ENCODE measurements at regions not wholly inside any gene's neighbourhood (a gene's known extent, or its start where the extent isn't known, plus 50 kb on each side); places are given as distances from the start of the nearest gene placed in this dataset.
"Not testable (repeated sequence)": the region's sequence is repeated elsewhere in the genome, so short reads cannot be mapped to it uniquely, and the experiment has no call there.

DNA sequence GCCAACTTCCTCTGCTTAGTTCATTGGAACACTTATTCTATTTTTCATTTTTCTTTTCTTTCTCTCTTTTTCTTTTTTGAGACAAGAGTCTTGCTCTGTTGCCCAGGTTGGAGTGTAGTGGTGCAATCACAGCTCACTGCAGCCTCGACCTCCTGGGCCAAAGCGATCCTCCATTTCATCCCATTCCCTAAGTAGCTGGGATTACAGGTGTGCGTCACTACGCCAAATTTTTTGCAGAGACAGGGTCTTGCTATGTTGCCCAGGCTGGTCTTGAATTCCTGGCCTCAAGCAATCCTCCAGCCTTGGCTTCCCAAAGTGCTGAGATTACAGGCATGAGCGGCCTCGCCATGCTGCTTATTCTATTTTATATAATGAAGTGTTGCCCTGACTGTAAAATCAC is 336.4 kb upstream of the TNRC6C start:
- DNase-seq, result not testable (repeated sequence)

DNA sequence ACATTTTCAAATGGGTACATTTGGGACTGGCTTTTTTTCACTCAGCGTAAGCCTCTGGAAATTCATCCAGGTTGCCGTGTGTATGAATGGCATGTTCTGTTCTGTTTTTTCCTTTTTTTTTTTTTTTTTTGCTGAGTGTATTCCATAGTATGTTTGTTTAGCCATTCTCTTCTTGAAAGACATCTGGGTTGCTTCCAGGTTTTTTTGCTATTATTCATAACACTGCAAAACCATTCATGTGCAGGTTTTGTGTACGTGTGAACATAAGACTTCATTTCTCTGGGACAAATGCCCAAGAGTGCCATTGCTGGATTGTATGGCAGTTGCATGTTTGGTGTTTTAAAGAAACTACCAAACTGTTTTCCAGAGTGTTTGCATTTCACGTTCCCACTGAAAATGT is 335.9 kb upstream of the TNRC6C start:
- DNase-seq, result no peak

- not testable (repeated sequence) for DNase-seq
Observed at GRCh38 chr17:77623321-77623720, 335.2 kb upstream of the TNRC6C start.

DNA sequence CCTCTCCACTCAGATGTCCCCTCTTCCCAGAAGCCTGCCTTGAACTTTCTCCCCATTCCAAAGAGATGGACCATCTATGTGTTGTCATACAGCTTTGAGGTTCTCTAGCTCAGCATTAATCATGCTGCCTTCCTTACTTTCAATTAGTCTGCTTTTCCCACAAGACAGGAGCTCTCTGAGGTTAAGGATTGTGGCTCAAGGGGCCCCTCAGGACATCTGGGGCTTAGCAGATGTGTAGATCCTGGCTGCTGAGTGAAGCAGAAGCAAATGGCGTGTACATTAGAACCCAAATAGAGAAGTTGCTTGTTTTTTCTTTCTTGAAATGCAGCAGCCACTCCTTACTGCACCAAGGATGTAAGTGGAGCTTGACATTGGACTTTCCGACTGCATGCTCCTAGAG is 330.5 kb upstream of the TNRC6C start:
- DNase-seq, result no peak

DNA sequence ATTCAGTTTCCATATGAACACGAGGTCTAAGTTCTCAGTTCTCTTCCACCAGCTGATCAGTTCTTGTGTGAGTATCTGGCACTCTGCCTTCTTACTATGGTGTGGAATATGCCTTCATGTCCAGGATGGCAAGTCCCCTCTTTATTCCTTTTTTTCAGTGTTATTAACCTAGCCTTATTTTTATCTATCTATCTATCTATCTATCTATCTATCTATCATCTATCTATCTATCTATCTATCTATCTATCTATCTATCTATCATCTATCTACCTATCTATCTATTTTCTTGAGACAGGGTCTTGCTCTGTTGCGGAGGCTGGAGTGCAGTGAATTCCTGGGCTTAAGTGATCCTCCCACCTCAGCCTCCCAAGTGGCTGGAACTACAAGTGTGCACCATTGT is 329.2 kb upstream of the TNRC6C start:
- not testable (repeated sequence) for DNase-seq

DNA sequence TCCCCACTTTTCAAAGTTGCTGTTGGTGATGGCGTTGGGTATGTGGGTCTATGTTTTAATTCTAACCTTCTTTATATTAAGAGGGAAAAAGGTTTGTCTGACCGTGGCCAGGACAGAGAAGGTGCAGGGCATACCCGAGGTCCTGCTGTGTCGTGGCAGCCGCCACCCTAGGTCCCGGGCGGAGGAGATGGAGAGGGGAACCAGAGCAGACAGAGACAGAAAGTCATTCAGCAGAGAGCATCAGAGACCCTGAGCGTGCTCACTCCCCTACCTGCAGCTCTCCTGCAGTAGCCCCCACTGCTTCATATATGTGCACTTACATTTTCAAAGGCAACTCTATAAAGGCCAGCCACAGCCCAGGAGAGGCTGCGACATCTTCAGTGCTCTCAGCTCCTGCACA is 327.2 kb upstream of the TNRC6C start:
- DNase-seq, result no peak

DNA sequence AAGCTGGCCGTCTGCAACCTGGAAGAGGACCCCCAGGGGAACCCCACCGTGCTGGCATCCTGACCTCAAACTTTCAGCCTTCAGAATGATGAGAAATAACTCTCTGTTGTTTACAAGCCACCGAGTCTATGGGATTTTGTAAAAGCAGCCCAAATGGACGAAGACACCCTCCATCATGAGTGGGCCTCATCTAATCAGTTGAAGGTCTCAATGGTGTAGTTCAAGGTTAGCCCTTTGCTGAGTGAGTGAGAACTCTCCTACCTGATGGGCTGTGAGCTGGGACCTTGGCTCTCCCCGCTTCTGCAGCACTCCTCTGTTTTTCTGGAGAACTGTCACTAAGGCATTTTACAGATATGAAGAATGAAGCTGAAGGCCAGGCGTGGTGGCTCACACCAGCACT is 325.9 kb upstream of the TNRC6C start:
- no peak for DNase-seq

GRCh38 chr17:77634710-77635109 is 323.8 kb upstream of the TNRC6C start:
- DNase-seq, result no peak

GRCh38 chr17:77635176-77635575 is 323.3 kb upstream of the TNRC6C start:
- no peak for DNase-seq

DNA sequence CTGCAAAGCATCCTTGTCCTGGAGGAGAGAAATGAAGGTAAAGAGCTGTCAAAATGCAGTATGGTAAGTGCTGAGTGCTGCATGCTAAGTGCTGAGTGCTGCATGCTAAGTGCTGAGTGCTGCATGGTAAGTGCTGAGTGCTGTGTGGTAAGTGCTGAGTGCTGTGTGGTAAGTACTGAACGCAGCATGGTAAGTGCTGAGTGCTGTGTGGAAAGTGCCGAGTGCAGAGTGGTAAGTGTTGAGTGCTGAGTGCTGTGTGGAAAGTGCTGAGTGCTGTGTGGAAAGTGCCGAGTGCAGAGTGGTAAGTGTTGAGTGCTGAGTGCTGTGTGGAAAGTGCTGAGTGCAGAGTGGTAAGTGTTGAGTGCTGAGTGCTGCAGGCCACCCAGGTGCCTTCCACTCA is 322.7 kb upstream of the TNRC6C start:
- DNase-seq, result not testable (repeated sequence)

GRCh38 chr17:77636835-77637817 is 321.4 kb upstream of the TNRC6C start:
- no peak for DNase-seq

GRCh38 chr17:77637818-77638575 is 320.5 kb upstream of the TNRC6C start:
- DNase-seq, result no peak

DNA sequence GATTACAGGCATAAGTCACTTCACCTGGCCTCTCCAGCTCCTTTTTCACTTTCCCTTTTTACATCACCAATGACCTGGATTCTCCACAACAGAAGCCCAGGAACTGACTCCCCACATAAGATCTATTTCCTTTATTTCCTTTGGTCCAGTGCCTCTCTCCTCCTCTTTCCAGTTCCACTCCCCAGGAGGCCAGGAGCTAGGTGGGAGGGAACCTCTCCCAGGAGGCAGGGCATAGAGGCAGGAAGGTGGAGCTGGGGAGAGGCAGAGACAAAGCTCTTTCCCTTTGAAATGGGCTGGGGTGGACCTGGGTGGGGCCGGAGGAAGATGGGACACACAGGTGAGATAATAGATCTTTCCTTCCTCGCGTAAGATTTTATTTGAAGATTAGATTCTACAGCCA is 318.3 kb upstream of the TNRC6C start:
- no peak for DNase-seq

DNA sequence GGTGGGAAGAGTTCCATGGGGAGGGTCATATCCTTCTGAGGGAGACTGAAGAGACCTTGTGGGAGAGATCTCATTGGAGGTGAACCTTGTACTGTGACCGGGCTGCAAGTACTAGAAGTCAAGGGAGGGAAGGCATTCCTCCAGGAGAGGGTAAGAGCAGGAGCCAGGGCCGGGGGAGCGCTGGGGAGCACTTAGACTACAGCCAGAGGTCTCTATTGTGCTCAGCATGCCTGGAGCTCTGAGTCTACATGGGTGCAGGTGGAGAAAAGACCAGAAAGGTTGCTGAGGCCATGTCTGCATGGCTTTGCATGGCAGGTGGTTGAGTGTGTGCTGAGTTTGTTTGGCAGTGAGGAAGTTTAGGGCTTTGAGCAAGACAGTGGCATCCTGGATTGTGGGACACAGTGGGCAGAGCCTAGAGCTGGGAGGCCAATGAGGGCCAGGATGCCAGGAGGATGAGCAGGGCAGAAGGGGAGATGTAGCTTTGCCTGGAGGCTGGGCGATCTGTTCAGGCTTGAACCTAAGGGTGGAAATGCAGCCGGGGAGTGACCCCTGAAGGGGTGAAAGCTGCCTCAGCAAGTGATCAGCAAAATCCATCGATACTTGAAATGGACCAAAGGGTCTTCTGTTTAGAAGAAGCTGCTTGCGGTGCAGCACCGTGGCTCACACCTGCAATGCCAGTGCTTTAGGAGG is 317.4 kb upstream of the TNRC6C start:
- DNase-seq, result no peak

- DNase-seq, result no peak
Observed at GRCh38 chr17:77641718-77642117, 316.8 kb upstream of the TNRC6C start.

DNA sequence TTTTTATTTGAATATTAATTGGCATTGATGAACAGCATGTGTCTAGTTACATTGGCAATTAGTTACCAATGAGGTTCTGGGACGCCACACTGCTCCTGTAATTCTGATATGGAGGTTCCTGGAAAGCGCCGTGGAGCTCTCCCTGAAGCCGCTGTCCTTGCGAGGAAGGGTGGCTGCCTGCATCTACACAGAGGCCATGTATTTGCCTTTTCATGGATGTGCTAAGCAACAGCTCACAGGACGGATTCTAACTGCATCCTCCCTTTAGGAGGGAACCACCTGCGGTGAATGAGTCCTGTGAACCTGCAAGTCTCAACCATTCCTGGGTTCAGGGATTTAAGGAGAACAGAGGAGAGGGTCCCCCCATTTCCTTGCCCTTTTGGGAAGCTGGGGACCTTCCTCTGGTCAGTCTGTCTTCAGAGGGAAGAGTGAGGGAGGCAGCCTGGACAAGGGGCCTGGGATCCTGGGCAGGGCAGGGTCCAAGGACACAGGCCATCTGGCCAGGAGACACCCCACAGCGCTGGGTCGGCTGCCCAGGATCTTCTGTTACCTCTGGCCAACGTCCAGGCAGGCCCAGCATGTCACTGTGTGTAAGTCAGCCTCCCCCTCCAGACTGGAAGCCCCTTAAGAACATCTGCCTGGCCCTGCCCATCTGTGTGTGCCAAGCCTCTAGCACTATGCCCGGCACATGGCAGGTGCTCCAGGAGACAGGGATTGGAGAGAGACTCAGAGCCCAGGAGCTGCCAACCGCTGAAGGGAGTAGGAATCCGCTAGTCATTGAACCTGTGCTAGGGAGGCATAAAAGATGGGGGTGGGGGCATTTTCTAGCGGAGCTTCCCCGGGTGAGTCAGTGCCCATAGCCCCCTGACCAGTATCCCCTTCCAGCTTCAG is 314.1 kb upstream of the TNRC6C start:
- DNase-seq, result no peak

- DNase-seq, result no peak
Observed at GRCh38 chr17:77645072-77646045, 313.1 kb upstream of the TNRC6C start.

DNA sequence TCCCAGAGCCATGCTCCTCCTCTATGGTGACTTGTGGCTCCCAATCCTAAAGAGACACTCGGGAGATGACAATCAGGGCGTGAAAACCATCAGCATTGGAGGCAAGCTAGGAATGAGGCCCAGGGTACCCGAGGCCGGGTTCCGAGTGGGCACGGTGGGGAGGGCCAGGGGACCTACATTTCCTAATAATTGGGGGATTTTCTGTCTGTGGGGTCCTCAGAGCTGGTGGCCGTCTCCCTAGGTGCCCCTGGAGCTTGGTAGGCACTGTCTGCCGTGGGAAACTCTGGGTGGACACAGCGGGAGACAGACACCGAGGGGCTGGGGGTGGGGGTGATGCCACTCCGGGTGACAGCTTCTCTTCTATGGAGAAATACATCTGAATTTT is 312.5 kb upstream of the TNRC6C start:
- DNase-seq, result no peak

DNA sequence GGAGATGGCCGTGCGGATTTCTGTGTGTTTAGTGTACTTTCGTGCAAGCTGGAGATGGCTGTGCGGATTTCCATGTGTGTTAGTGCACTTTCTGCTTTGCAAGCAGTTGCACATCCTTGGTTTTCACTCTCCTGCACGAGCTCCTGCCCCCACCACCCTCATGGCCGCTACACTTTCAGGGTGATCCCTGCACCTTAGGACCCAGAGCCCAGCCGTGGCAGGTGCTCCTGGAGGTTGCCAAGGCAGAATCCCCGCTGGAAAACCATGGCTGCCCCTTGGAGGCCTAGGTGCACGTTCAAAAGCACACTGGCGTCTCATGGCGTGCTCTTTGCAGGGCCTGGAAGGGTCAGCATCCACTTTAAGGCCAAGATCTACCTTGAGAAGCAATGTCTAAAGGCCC is 311.0 kb upstream of the TNRC6C start:
- no peak for DNase-seq

DNA sequence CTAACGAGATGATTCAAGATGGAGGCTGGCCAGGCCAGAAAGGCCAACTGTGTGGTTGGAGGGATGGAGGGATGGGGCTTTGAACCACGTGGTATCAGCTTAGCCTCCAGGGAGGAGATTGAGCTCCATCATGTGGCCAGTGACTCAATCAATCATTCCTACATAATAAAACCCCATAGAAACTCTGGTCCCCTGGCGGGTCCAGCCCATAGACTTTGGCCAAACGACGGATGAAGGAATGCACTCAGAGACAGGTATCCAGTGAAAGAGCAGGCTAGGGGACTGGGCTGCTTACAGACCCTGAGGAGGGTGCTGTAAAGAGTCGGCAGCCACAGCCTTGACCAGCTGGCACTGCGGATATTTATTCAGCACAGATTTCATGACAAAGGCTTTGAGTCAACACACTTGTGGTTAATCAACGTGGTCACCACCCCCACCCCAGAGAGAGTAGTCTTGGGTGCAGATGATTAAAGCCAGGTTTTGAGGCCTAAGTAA is 308.7 kb upstream of the TNRC6C start:
- DNase-seq, result no peak

All from skin of body (tissue), 1 donor.